ENCODE measurements at regions not wholly inside any gene's neighbourhood (a gene's known extent, or its start where the extent isn't known, plus 50 kb on each side); places are given as distances from the start of the nearest gene placed in this dataset.

- no peak for DNase-seq
Observed at GRCh38 chr9:119986205-119986604, 593.8 kb downstream of the CDK5RAP2 start.

- DNase-seq, result no peak
Observed at GRCh38 chr9:119974026-119974425, 604.8 kb upstream of the BRINP1 start.

GRCh38 chr9:119968836-119969707 is 599.8 kb upstream of the BRINP1 start:
- peak; percentile 44 for DNase-seq

GRCh38 chr9:119967867-119968535 is 598.8 kb upstream of the BRINP1 start:
- no peak for DNase-seq

- DNase-seq, result no peak
Observed at GRCh38 chr9:119963798-119964372, 594.6 kb upstream of the BRINP1 start.

GRCh38 chr9:119963258-119963797 is 594.1 kb upstream of the BRINP1 start:
- DNase-seq, result no peak

- DNase-seq, result no peak
Observed at GRCh38 chr9:119961774-119962424, 592.7 kb upstream of the BRINP1 start.

GRCh38 chr9:119959846-119960545 is 590.8 kb upstream of the BRINP1 start:
- DNase-seq, result no peak

- no peak for DNase-seq
Observed at GRCh38 chr9:119956111-119956510, 586.9 kb upstream of the BRINP1 start.

GRCh38 chr9:119955276-119955675 is 586.0 kb upstream of the BRINP1 start:
- no peak for DNase-seq

GRCh38 chr9:119951591-119951990 is 582.4 kb upstream of the BRINP1 start:
- DNase-seq, result no peak

GRCh38 chr9:119951090-119951489 is 581.9 kb upstream of the BRINP1 start:
- no peak for DNase-seq

- DNase-seq, result no peak
Observed at GRCh38 chr9:119945686-119946085, 576.5 kb upstream of the BRINP1 start.

- no peak for DNase-seq
Observed at GRCh38 chr9:119941091-119941490, 571.9 kb upstream of the BRINP1 start.

GRCh38 chr9:119938871-119939270 is 569.6 kb upstream of the BRINP1 start:
- no peak for DNase-seq

- DNase-seq, result no peak
Observed at GRCh38 chr9:119934497-119934896, 565.3 kb upstream of the BRINP1 start.

- DNase-seq, result no peak
Observed at GRCh38 chr9:119933191-119933590, 564.0 kb upstream of the BRINP1 start.

GRCh38 chr9:119924736-119925135 is 555.5 kb upstream of the BRINP1 start:
- no peak for DNase-seq

GRCh38 chr9:119917175-119917574 is 547.9 kb upstream of the BRINP1 start:
- DNase-seq, result no peak

- DNase-seq, result no peak
Observed at GRCh38 chr9:119907056-119907455, 537.8 kb upstream of the BRINP1 start.

- peak; percentile 25 for DNase-seq
Observed at GRCh38 chr9:119905724-119906123, 536.5 kb upstream of the BRINP1 start.

GRCh38 chr9:119903851-119904250 is 534.6 kb upstream of the BRINP1 start:
- DNase-seq, result no peak

All from NCI-H1417 treated with DMSO at 0.1 percent for 48 hours (cell line).